Keratinocyte (primary cell): ENCODE measurements at regions not wholly inside any gene's neighbourhood (a gene's known extent, or its start where the extent isn't known, plus 50 kb on each side); places are given as distances from the start of the nearest gene placed in this dataset.

ENCODE experiments used
- DNase-seq: peaks from one replicate; pipeline ENCODE4 v3.0.0-alpha.2; 2011; ENCODE audit warnings: low read depth, missing footprints, low spot score
- FAIRE-seq: peaks from 2 replicates; lab custom pipeline; 2011; peaks lifted over from hg19 to GRCh38; lab: Jason Lieb, UNC
- H2AFZ ChIP-seq: 2 replicates; pipeline ENCODE4 v1.6.0; 2012; ENCODE audit warnings: low read length, control low read depth, inconsistent platforms; ENCODE audit not compliant: control insufficient read depth
- H3K27ac ChIP-seq: 2 replicates; pipeline ENCODE4 v1.5.1; 2011; ENCODE audit warnings: low read length; ENCODE audit not compliant: control insufficient read depth, insufficient read depth
- H3K27me3 ChIP-seq: 3 replicates; pipeline ENCODE4 v1.6.0; 2011; ENCODE audit warnings: low read length; ENCODE audit not compliant: control insufficient read depth, insufficient read depth; ENCODE audit errors: extremely low read depth
- H3K36me3 ChIP-seq, 2 experiments: 2 replicates in 1 of 2; 3 replicates in 1 of 2; pipeline ENCODE4 v1.5.1; 2011; ENCODE audit warnings: low read length in 2 of 2, mild to moderate bottlenecking in 1 of 2; ENCODE audit not compliant: control insufficient read depth in 2 of 2, insufficient read depth in 2 of 2; ENCODE audit errors: extremely low read depth in 1 of 2
- H3K4me1 ChIP-seq: 3 replicates; pipeline ENCODE4 v1.5.1; 2011; ENCODE audit warnings: low read length; ENCODE audit not compliant: control insufficient read depth, insufficient read depth; ENCODE audit errors: extremely low read depth
- H3K4me2 ChIP-seq: 3 replicates; pipeline ENCODE4 v1.6.0; 2011; ENCODE audit warnings: low read depth, low read length; ENCODE audit not compliant: control insufficient read depth, insufficient read depth; ENCODE audit errors: extremely low read depth
- H3K4me3 ChIP-seq, 3 experiments: fragments of 200-600 bp in 1 of 3; sonication (generic) in 1 of 3; 2 replicates in 2 of 3; 3 replicates in 1 of 3; pipeline ENCODE4 v1.5.1; 2011 to 2016; ENCODE audit warnings: low read length in 3 of 3, mild to moderate bottlenecking in 3 of 3, control low read depth in 2 of 3, inconsistent platforms in 1 of 3, low read depth in 1 of 3, mixed read lengths in 1 of 3, mixed run types in 1 of 3, moderate library complexity in 1 of 3; ENCODE audit not compliant: control insufficient read depth in 2 of 3, insufficient read depth in 2 of 3; ENCODE audit errors: extremely low read depth in 1 of 3
- H3K79me2 ChIP-seq: 2 replicates; pipeline ENCODE4 v1.6.0; 2012; ENCODE audit warnings: low read length; ENCODE audit not compliant: control insufficient read depth, insufficient read depth
- H3K9ac ChIP-seq: 3 replicates; pipeline ENCODE4 v1.6.0; 2011; ENCODE audit warnings: low read length; ENCODE audit not compliant: control insufficient read depth, insufficient read depth; ENCODE audit errors: extremely low read depth
- H3K9me1 ChIP-seq: 3 replicates; pipeline ENCODE4 v1.6.0; 2011; ENCODE audit warnings: low read length; ENCODE audit not compliant: control insufficient read depth, insufficient read depth; ENCODE audit errors: extremely low read depth
- H3K9me3 ChIP-seq: 2 replicates; pipeline ENCODE4 v1.5.1; 2012; ENCODE audit warnings: low read depth, low read length; ENCODE audit not compliant: control insufficient read depth
- H4K20me1 ChIP-seq: 3 replicates; pipeline ENCODE4 v1.6.0; 2011; ENCODE audit warnings: low read length; ENCODE audit not compliant: control insufficient read depth, insufficient read depth; ENCODE audit errors: extremely low read depth
- EZH2 ChIP-seq: IDR thresholded peaks from one replicate; pipeline ENCODE4 v1.6.1; 2012; ENCODE audit warnings: inconsistent platforms, mild to moderate bottlenecking, low read length, moderate library complexity
- dilution Hi-C: fragments of 300-500 bp; cut with MboI; formaldehyde crosslinking; loops from one replicate; pipeline ENCODE4 v1.7.0; 2020; ENCODE audit warnings: low sequenced_read_pairs; ENCODE audit not compliant: extremely low pct_ligation_motif_present
- TF ChIP-seq, protein P1 (sequence below), 3 experiments: IDR thresholded peaks in 1 of 3; conservative IDR thresholded peaks in 1 of 3; optimal IDR thresholded peaks in 1 of 3; 2 replicates in 2 of 3; 3 replicates in 1 of 3; pipeline versions ENCODE3 to v1.5.1; 2011; ENCODE audit warnings: low read length in 3 of 3, mild to moderate bottlenecking in 3 of 3, moderate library complexity in 2 of 3, control low read depth in 1 of 3, inconsistent platforms in 1 of 3; ENCODE audit not compliant: insufficient read depth in 2 of 3; ENCODE audit errors: extremely low read depth in 1 of 3

DNA sequence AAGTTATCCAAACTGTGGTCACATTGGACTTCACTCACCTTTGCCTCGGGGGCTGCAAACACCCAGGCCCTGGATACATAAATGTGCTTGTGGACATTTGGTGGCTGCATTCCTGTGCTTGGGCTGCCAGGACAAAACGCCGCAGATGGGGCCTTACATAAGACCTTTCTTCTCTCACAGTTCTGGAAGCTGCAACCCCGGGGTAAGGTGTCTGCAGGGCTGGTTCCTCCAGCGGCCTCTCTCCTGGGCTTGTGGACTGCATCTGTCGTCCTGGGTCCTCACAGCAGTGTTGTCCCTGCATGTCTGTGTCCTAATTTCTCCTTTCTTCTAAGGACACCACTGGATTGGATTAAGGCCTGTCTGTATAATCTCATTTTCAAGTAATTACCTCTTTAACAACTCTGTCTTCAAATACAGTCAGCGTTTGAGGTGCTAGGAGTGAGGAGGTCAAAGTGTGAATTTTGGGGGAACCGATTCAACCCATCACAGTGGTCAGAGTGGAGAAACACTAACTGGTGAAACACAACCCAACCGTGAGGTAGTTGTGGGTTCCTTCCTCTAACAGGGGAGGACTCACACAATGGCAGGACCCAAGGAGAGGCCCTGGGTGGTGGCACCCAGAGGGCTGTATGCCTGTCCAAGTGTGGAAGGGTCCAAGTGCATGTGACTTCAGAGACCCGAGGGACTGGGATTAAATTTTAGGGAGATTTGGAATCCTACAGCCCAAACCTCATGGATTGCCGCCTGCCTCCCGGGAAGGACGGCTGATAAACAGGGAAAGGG is 415.6 kb downstream of the IRX2 start:
- no peaks in the 10 kb centered on the region for H3K9me1 ChIP-seq
- no peak for FAIRE-seq

DNA sequence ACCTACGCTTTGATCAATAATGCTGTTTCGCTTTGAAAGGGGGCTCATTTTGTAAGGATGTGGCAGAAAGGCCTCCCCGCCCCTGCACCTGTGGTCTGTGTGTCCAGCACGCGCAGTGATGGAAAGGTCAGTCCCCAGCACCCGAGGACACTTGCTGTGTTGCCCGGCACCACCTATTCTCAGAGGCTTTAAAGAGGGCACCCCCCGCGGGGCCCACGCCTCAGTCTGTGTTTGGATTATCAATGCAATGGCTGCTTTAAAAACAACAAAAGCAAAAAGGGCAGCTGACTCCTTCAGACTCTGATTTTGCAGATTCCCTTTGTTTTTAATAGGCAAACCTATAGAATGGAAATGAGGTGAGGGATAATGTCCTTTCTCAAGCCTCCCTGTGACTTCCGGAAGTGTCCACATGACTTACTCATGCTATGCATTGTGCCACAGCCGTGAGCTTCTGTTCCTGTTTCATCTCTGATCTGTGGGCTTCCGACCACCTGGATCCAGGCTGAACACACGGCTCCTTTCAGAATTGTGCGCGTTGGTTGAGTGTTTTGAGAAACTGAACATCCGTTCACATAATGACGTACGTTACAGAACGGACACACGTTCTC is 416.2 kb downstream of the IRX2 start:
- H3K79me2 ChIP-seq = no peaks in the 10 kb centered on the region
- H2AFZ ChIP-seq = no peak overlapping the region
- FAIRE-seq (no peak), DNase-seq (no peak)
- H4K20me1 ChIP-seq = no peaks in the 10 kb centered on the region
- no peak overlapping the region for H3K4me3 ChIP-seq
- H3K36me3 ChIP-seq = no peaks in the 10 kb centered on the region
- peaks cover 5% of the 10 kb centered on the region for H3K9me3 ChIP-seq
- no peak overlapping the region for H3K9ac ChIP-seq
- TF ChIP-seq, protein P1, sequence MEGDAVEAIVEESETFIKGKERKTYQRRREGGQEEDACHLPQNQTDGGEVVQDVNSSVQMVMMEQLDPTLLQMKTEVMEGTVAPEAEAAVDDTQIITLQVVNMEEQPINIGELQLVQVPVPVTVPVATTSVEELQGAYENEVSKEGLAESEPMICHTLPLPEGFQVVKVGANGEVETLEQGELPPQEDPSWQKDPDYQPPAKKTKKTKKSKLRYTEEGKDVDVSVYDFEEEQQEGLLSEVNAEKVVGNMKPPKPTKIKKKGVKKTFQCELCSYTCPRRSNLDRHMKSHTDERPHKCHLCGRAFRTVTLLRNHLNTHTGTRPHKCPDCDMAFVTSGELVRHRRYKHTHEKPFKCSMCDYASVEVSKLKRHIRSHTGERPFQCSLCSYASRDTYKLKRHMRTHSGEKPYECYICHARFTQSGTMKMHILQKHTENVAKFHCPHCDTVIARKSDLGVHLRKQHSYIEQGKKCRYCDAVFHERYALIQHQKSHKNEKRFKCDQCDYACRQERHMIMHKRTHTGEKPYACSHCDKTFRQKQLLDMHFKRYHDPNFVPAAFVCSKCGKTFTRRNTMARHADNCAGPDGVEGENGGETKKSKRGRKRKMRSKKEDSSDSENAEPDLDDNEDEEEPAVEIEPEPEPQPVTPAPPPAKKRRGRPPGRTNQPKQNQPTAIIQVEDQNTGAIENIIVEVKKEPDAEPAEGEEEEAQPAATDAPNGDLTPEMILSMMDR (optimal IDR thresholded peaks at IDR 0.05 in 1 of 3, IDR thresholded peaks at IDR 0.05 in 1 of 3, conservative IDR thresholded peaks at IDR 0.05 in 1 of 3; ENCODE audit: extremely low read depth in 1 of 3, insufficient read depth in 2 of 3, low read length in 3 of 3) = no peak
- no peak for TF ChIP-seq EZH2
- H3K4me2 ChIP-seq = no peak overlapping the region
- dilution Hi-C loops = no loop called here
- H3K27ac ChIP-seq = no peak overlapping the region
- no peaks in the 10 kb centered on the region for H3K9me1 ChIP-seq
- H3K4me1 ChIP-seq = no peaks in the 10 kb centered on the region
- H3K27me3 ChIP-seq = no peaks in the 10 kb centered on the region

More for the DNA sequence above, 415.6 kb downstream of the IRX2 start:
- dilution Hi-C loops = no loop called here
- TF ChIP-seq, protein P1 (optimal IDR thresholded peaks at IDR 0.05 in 1 of 3, IDR thresholded peaks at IDR 0.05 in 1 of 3, conservative IDR thresholded peaks at IDR 0.05 in 1 of 3; ENCODE audit: extremely low read depth in 1 of 3, insufficient read depth in 2 of 3, low read length in 3 of 3) = no peak
- no peak for TF ChIP-seq EZH2
- H3K36me3 ChIP-seq = no peaks in the 10 kb centered on the region
- H3K27me3 ChIP-seq = no peaks in the 10 kb centered on the region
- no peaks in the 10 kb centered on the region for H3K79me2 ChIP-seq
- no peaks in the 10 kb centered on the region for H4K20me1 ChIP-seq
- H3K9me3 ChIP-seq = peaks cover 5% of the 10 kb centered on the region
- no peak overlapping the region for H2AFZ ChIP-seq
- no peak overlapping the region for H3K4me2 ChIP-seq
- H3K4me3 ChIP-seq = no peak overlapping the region
- no peak overlapping the region for H3K9ac ChIP-seq
- no peak overlapping the region for H3K27ac ChIP-seq
- DNase-seq = no peak
- no peaks in the 10 kb centered on the region for H3K4me1 ChIP-seq
